ENCODE measurements at regions not wholly inside any gene's neighbourhood (a gene's known extent, or its start where the extent isn't known, plus 50 kb on each side); places are given as distances from the start of the nearest gene placed in this dataset.

DNA sequence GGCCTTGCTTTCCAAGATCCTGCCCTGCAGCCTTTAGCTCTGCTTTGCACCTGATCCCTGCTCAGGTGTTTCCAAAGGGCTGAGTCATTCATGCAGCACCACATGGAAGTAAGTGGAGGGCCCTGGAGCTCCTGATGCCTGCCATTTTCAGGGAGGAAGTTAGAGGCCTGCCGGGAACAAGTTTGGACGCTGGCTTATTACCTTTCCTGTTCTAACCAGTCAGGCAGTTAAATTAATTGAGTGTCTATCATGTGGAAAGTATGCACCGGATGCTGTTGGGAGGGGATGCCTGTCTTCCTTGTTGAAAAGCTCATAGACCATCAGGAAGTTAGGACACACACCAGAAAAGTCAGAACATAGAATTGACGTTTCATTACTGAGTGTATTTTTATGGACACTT, 73.7 kb upstream of the PLET1 start:
- TF ChIP-seq, protein P1, sequence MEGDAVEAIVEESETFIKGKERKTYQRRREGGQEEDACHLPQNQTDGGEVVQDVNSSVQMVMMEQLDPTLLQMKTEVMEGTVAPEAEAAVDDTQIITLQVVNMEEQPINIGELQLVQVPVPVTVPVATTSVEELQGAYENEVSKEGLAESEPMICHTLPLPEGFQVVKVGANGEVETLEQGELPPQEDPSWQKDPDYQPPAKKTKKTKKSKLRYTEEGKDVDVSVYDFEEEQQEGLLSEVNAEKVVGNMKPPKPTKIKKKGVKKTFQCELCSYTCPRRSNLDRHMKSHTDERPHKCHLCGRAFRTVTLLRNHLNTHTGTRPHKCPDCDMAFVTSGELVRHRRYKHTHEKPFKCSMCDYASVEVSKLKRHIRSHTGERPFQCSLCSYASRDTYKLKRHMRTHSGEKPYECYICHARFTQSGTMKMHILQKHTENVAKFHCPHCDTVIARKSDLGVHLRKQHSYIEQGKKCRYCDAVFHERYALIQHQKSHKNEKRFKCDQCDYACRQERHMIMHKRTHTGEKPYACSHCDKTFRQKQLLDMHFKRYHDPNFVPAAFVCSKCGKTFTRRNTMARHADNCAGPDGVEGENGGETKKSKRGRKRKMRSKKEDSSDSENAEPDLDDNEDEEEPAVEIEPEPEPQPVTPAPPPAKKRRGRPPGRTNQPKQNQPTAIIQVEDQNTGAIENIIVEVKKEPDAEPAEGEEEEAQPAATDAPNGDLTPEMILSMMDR (IDR thresholded peaks at IDR 0.05), result no peak
- TF ChIP-seq POLR2A (IDR thresholded peaks at IDR 0.05) (no peak), EP300 (IDR thresholded peaks at IDR 0.05) (no peak)

All from ovary (tissue), 3 donors.